ENCODE measurements at regions not wholly inside any gene's neighbourhood (a gene's known extent, or its start where the extent isn't known, plus 50 kb on each side); places are given as distances from the start of the nearest gene placed in this dataset.

GRCh38 chr4:181756451-181757095, 486.6 kb upstream of the TENM3 start:
- H3K27me3 Mint-ChIP-seq: no peaks in the 10 kb centered on the region
- H3K27me3 ChIP-seq (replicated peaks in 1 of 2; ENCODE audit: control insufficient read depth in 2 of 2, extremely low read depth in 1 of 2, insufficient read depth in 2 of 2, low read length in 1 of 2): no peaks in the 10 kb centered on the region
- DNase-seq (no peak), ATAC-seq (replicated peaks in 1 of 4) (no peak)
- H3K4me3 Mint-ChIP-seq: no peak overlapping the region
- no peaks in the 10 kb centered on the region for H3K36me3 ChIP-seq (ENCODE audit: control insufficient read depth in 2 of 2, extremely low read depth in 1 of 2, insufficient read depth in 1 of 2, low read length in 1 of 2)
- H3K27ac Mint-ChIP-seq: no peak overlapping the region
- H3K9me3 Mint-ChIP-seq: no peaks in the 10 kb centered on the region
- H3K4me1 Mint-ChIP-seq: no peaks in the 10 kb centered on the region
- H3K27ac ChIP-seq (ENCODE audit: low read length): no peak overlapping the region
- no peaks in the 10 kb centered on the region for H3K4me1 ChIP-seq (ENCODE audit: control insufficient read depth in 1 of 2, extremely low read depth in 1 of 2, insufficient read depth in 2 of 2, low read length in 2 of 2)
- H3K4me3 ChIP-seq (ENCODE audit: control insufficient read depth in 1 of 2, extremely low read depth in 1 of 2, low read length in 1 of 2): no peak overlapping the region
- no peaks in the 10 kb centered on the region for H3K36me3 Mint-ChIP-seq
- POLR2A ChIA-PET: no interaction called here
- 72% methylated on average over 3 of the region's 5 CpGs for WGBS (ENCODE audit: insufficient coverage)
- CTCF ChIA-PET: no interaction called here
- H3K9me3 ChIP-seq: no peaks in the 10 kb centered on the region

DNA sequence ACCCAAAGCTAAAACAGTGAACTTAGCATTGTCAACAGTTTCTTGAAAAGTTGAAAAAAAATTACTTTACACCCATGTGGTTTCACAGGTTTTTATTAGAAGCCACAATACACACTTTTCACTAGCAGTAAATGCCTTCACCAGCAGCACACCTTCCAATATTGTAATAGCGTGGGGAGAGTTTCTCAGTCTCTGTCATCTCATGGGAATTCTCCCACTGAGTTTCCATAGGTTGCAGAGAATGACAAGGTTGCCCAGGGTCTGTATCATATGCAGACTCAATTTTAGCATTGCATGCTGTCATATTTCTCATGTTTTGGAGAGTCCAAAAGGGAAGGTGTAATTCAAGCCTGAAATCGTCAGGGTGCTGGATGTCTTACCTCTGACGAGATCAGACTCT, 486.1 kb upstream of the TENM3 start:
- Histone ChIP-seq H3K27me3 (replicated peaks in 1 of 2; ENCODE audit: control insufficient read depth in 2 of 2, extremely low read depth in 1 of 2, insufficient read depth in 2 of 2, low read length in 1 of 2) (no peaks in the 10 kb centered on the region), H3K9me3 (no peaks in the 10 kb centered on the region), H3K4me3 (ENCODE audit: control insufficient read depth in 1 of 2, extremely low read depth in 1 of 2, low read length in 1 of 2) (no peak overlapping the region), H3K36me3 (ENCODE audit: control insufficient read depth in 2 of 2, extremely low read depth in 1 of 2, insufficient read depth in 1 of 2, low read length in 1 of 2) (no peaks in the 10 kb centered on the region), H3K4me1 (ENCODE audit: control insufficient read depth in 1 of 2, extremely low read depth in 1 of 2, insufficient read depth in 2 of 2, low read length in 2 of 2) (no peaks in the 10 kb centered on the region), H3K27ac (ENCODE audit: low read length) (no peak overlapping the region)
- ChIA-PET CTCF (no interaction called here), POLR2A (no interaction called here)
- H3K4me1 Mint-ChIP-seq: no peaks in the 10 kb centered on the region
- H3K36me3 Mint-ChIP-seq: no peaks in the 10 kb centered on the region
- no peaks in the 10 kb centered on the region for H3K9me3 Mint-ChIP-seq
- DNase-seq (no peak), ATAC-seq (replicated peaks in 1 of 4) (no peak)
- H3K27ac Mint-ChIP-seq: no peak overlapping the region
- WGBS (ENCODE audit: insufficient coverage): no CpG with 5 or more reads among the region's 3 CpGs
- H3K27me3 Mint-ChIP-seq: no peaks in the 10 kb centered on the region
- no peak overlapping the region for H3K4me3 Mint-ChIP-seq

- CTCF ChIA-PET: no interaction called here
- Histone ChIP-seq H3K4me1 (ENCODE audit: control insufficient read depth in 1 of 2, extremely low read depth in 1 of 2, insufficient read depth in 2 of 2, low read length in 2 of 2) (no peaks in the 10 kb centered on the region), H3K9me3 (no peaks in the 10 kb centered on the region), H3K27me3 (replicated peaks in 1 of 2; ENCODE audit: control insufficient read depth in 2 of 2, extremely low read depth in 1 of 2, insufficient read depth in 2 of 2, low read length in 1 of 2) (no peaks in the 10 kb centered on the region), H3K27ac (ENCODE audit: low read length) (no peak overlapping the region), H3K36me3 (ENCODE audit: control insufficient read depth in 2 of 2, extremely low read depth in 1 of 2, insufficient read depth in 1 of 2, low read length in 1 of 2) (no peaks in the 10 kb centered on the region), H3K4me3 (ENCODE audit: control insufficient read depth in 1 of 2, extremely low read depth in 1 of 2, low read length in 1 of 2) (no peak overlapping the region)
- Mint-ChIP-seq H3K27ac (no peak overlapping the region), H3K4me3 (no peak overlapping the region), H3K27me3 (no peaks in the 10 kb centered on the region), H3K4me1 (no peaks in the 10 kb centered on the region), H3K9me3 (no peaks in the 10 kb centered on the region), H3K36me3 (no peaks in the 10 kb centered on the region)
- DNase-seq (no peak), ATAC-seq (replicated peaks in 1 of 4) (no peak)
- POLR2A ChIA-PET: no interaction called here
- 67% methylated on average over 3 of the region's 8 CpGs for WGBS (ENCODE audit: insufficient coverage)
Measured at GRCh38 chr4:181757910-181758660, 485.1 kb upstream of the TENM3 start.

GRCh38 chr4:181760560-181760959, 482.6 kb upstream of the TENM3 start:
- Mint-ChIP-seq H3K4me3 (no peak overlapping the region), H3K36me3 (no peaks in the 10 kb centered on the region), H3K4me1 (no peaks in the 10 kb centered on the region), H3K27ac (no peak overlapping the region), H3K27me3 (no peaks in the 10 kb centered on the region), H3K9me3 (peaks cover 0 to 4% (median 0%) of the 10 kb centered on the region in 3 donors)
- Histone ChIP-seq H3K27ac (ENCODE audit: low read length) (no peak overlapping the region), H3K27me3 (replicated peaks in 1 of 2; ENCODE audit: control insufficient read depth in 2 of 2, extremely low read depth in 1 of 2, insufficient read depth in 2 of 2, low read length in 1 of 2) (no peaks in the 10 kb centered on the region), H3K9me3 (no peaks in the 10 kb centered on the region), H3K36me3 (ENCODE audit: control insufficient read depth in 2 of 2, extremely low read depth in 1 of 2, insufficient read depth in 1 of 2, low read length in 1 of 2) (no peaks in the 10 kb centered on the region), H3K4me1 (ENCODE audit: control insufficient read depth in 1 of 2, extremely low read depth in 1 of 2, insufficient read depth in 2 of 2, low read length in 2 of 2) (no peaks in the 10 kb centered on the region), H3K4me3 (ENCODE audit: control insufficient read depth in 1 of 2, extremely low read depth in 1 of 2, low read length in 1 of 2) (no peak overlapping the region)
- DNase-seq (no peak), ATAC-seq (replicated peaks in 1 of 4) (no peak)
- CTCF ChIA-PET: no interaction called here
- POLR2A ChIA-PET: no interaction called here

- Mint-ChIP-seq H3K27ac (no peak overlapping the region), H3K4me3 (no peak overlapping the region), H3K27me3 (no peaks in the 10 kb centered on the region), H3K36me3 (no peaks in the 10 kb centered on the region), H3K9me3 (peaks cover 0 to 4% (median 2%) of the 10 kb centered on the region in 3 donors), H3K4me1 (no peaks in the 10 kb centered on the region)
- no peak for DNase-seq
- Histone ChIP-seq H3K4me3 (ENCODE audit: control insufficient read depth in 1 of 2, extremely low read depth in 1 of 2, low read length in 1 of 2) (no peak overlapping the region), H3K9me3 (no peaks in the 10 kb centered on the region), H3K4me1 (ENCODE audit: control insufficient read depth in 1 of 2, extremely low read depth in 1 of 2, insufficient read depth in 2 of 2, low read length in 2 of 2) (no peaks in the 10 kb centered on the region), H3K27me3 (replicated peaks in 1 of 2; ENCODE audit: control insufficient read depth in 2 of 2, extremely low read depth in 1 of 2, insufficient read depth in 2 of 2, low read length in 1 of 2) (no peaks in the 10 kb centered on the region), H3K36me3 (ENCODE audit: control insufficient read depth in 2 of 2, extremely low read depth in 1 of 2, insufficient read depth in 1 of 2, low read length in 1 of 2) (no peaks in the 10 kb centered on the region), H3K27ac (ENCODE audit: low read length) (no peak overlapping the region)
- ATAC-seq (replicated peaks in 1 of 4): no peak
- ChIA-PET POLR2A (no interaction called here), CTCF (no interaction called here)
- WGBS (ENCODE audit: insufficient coverage): 87% methylated on average over 5 of the region's 7 CpGs
Measured at GRCh38 chr4:181761156-181761555, 482.0 kb upstream of the TENM3 start.

GRCh38 chr4:181766061-181766548, 477.1 kb upstream of the TENM3 start:
- no peak overlapping the region for H3K4me3 Mint-ChIP-seq

More at GRCh38 chr4:181766061-181766548, 477.1 kb upstream of the TENM3 start:
- Mint-ChIP-seq H3K36me3 (no peaks in the 10 kb centered on the region), H3K27me3 (no peaks in the 10 kb centered on the region), H3K27ac (no peak overlapping the region), H3K9me3 (peaks cover 3 to 11% (median 6%) of the 10 kb centered on the region in 3 donors), H3K4me1 (no peaks in the 10 kb centered on the region)
- no peak overlapping the region for H3K4me3 ChIP-seq (ENCODE audit: control insufficient read depth in 1 of 2, extremely low read depth in 1 of 2, low read length in 1 of 2)
- no peaks in the 10 kb centered on the region for H3K4me1 ChIP-seq (ENCODE audit: control insufficient read depth in 1 of 2, extremely low read depth in 1 of 2, insufficient read depth in 2 of 2, low read length in 2 of 2)
- no peaks in the 10 kb centered on the region for H3K36me3 ChIP-seq (ENCODE audit: control insufficient read depth in 2 of 2, extremely low read depth in 1 of 2, insufficient read depth in 1 of 2, low read length in 1 of 2)
- WGBS (ENCODE audit: insufficient coverage): 90% methylated on average over 7 of the region's 9 CpGs
- DNase-seq: no peak
- ATAC-seq (replicated peaks in 1 of 4): no peak
- H3K27ac ChIP-seq (ENCODE audit: low read length): no peak overlapping the region
- no peaks in the 10 kb centered on the region for H3K9me3 ChIP-seq
- CTCF ChIA-PET: no interaction called here
- POLR2A ChIA-PET: no interaction called here
- no peaks in the 10 kb centered on the region for H3K27me3 ChIP-seq (replicated peaks in 1 of 2; ENCODE audit: control insufficient read depth in 2 of 2, extremely low read depth in 1 of 2, insufficient read depth in 2 of 2, low read length in 1 of 2)
